ENCODE measurements at regions not wholly inside any gene's neighbourhood (a gene's known extent, or its start where the extent isn't known, plus 50 kb on each side); places are given as distances from the start of the nearest gene placed in this dataset.

DNA sequence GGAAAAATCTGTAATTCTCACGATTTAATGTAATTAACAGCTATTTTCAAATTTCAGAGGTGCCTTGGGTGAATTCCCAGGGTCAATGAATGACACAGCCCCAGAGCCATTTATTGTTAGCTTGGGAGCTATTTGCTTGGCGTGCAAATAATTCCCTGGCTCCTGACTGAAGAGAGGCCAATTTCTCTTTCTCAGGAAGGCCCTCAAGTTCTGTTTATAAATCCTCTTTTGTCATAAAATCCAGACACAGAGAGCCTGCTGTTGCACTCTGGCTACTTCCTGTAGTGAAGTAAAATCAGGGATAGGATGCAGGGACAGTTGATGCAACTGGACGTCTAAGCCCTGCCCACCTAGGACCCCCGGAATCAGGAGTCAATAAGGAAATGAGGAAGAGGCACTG is 154.3 kb downstream of the TMX1 start:
- no peak for DNase-seq (ENCODE audit: low spot score)
- in situ Hi-C loops (cut with MboI; ENCODE audit: low pct_unique_long_range_greater_than_20kb, low sequenced_read_pairs, unreplicated experiment): no loop called here
- TF ChIP-seq, protein P1, sequence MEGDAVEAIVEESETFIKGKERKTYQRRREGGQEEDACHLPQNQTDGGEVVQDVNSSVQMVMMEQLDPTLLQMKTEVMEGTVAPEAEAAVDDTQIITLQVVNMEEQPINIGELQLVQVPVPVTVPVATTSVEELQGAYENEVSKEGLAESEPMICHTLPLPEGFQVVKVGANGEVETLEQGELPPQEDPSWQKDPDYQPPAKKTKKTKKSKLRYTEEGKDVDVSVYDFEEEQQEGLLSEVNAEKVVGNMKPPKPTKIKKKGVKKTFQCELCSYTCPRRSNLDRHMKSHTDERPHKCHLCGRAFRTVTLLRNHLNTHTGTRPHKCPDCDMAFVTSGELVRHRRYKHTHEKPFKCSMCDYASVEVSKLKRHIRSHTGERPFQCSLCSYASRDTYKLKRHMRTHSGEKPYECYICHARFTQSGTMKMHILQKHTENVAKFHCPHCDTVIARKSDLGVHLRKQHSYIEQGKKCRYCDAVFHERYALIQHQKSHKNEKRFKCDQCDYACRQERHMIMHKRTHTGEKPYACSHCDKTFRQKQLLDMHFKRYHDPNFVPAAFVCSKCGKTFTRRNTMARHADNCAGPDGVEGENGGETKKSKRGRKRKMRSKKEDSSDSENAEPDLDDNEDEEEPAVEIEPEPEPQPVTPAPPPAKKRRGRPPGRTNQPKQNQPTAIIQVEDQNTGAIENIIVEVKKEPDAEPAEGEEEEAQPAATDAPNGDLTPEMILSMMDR (IDR thresholded peaks at IDR 0.05; ENCODE audit: extremely low read depth, insufficient read depth, missing control alignments): no peak

DNA sequence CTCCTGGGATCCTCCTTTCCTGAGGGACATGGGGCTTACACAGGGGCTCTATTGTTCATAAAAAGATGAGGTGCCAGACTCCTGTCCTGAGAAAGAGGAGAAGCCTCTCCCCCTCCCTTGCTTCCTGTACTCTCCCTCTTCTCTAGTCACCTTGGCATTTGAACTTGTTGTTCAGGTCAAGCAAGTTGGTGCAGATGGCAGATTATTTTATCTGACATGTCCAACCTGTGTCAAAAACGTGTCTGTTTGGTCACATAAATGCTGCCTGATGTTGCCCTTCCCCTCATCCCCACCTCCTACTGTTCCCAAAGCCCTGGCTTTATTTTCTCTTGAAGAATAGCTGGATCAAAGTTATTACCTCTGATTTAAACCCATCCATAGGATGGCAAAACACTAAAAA is 154.8 kb downstream of the TMX1 start:
- TF ChIP-seq, protein P1 (IDR thresholded peaks at IDR 0.05; ENCODE audit: extremely low read depth, insufficient read depth, missing control alignments): no peak
- in situ Hi-C loops (cut with MboI; ENCODE audit: low pct_unique_long_range_greater_than_20kb, low sequenced_read_pairs, unreplicated experiment): no loop called here
- DNase-seq (ENCODE audit: low spot score): no peak

DNA sequence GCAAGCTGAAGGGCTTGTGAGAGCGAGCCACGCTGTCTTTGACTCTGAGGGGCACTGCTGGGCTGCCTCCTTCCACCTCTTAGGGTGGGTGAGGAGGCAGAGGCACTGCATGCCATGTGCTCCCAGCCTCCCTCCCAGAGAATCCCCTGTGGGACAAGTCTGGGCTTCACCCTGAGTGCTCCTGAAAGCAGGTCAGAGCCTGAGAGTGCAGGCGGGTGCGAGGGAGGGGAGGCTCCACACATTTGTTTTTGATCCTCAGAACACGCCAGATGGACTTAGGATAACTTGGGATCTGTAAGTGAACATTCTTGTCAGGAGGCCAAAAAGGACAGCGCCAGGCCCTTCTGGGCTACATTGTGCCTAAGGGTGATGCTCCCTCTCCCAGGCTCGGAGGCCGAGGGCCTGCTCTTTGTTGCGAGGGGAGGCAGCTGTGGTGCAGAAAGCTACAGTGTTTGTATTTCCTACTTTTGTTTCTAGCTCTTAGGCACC is 155.4 kb downstream of the TMX1 start:
- DNase-seq (ENCODE audit: low spot score): no peak

DNA sequence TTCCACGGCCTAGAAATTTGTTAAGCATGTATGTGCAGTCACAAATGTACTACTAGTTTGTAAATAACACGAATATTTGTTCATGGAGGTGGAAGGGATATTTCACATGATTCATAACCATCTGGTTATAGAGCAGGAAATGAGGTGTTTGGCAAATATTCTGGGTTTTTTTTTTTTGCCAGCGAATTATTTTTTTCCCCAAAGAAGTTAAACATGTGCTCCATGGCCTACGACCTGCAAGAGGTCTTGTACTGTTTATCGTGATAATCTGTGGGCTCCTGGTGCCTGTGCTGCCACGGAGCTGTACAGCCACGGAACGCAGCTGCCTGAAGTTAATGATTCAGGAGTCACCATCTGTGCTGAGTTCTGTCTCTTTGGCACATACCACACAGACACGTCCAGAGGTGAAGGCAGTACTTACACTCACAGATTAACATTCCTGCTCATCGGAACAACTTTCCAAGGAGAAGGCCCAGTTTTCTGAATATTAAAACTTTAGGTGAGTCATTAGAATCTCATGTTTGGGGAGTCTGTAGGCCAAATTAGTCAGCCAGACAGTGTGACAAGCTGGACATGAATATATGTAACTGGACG is 156.3 kb downstream of the TMX1 start:
- in situ Hi-C loops (cut with MboI; ENCODE audit: low pct_unique_long_range_greater_than_20kb, low sequenced_read_pairs, unreplicated experiment): no loop called here
- TF ChIP-seq, protein P1 (IDR thresholded peaks at IDR 0.05; ENCODE audit: extremely low read depth, insufficient read depth, missing control alignments): no peak
- DNase-seq (ENCODE audit: low spot score): no peak

More for the DNA sequence above, 155.4 kb downstream of the TMX1 start:
- in situ Hi-C loops (cut with MboI; ENCODE audit: low pct_unique_long_range_greater_than_20kb, low sequenced_read_pairs, unreplicated experiment): no loop called here
- TF ChIP-seq, protein P1 (IDR thresholded peaks at IDR 0.05; ENCODE audit: extremely low read depth, insufficient read depth, missing control alignments): no peak

DNA sequence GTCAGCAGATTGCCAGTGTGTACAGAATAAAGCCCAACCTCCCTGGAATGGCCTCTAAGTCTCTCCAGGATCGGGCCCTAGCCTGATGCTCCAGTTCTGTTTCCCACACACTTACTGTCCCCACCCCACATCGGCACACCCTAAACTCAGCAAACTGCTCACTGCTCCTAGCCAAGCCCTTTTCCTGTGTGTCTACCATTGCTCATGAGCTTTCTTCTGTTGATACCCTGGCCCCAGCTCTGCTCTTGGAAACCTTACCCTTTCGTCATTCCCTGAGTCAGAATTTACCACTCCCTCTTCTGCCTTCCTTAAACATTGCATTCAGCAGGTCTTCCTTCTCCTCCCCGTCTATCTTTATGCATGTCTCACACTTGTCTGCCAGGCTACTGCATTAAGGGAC is 158.9 kb downstream of the TMX1 start:
- TF ChIP-seq, protein P1 (IDR thresholded peaks at IDR 0.05; ENCODE audit: extremely low read depth, insufficient read depth, missing control alignments): no peak
- no peak for DNase-seq (ENCODE audit: low spot score)
- in situ Hi-C loops (cut with MboI; ENCODE audit: low pct_unique_long_range_greater_than_20kb, low sequenced_read_pairs, unreplicated experiment): no loop called here

DNA sequence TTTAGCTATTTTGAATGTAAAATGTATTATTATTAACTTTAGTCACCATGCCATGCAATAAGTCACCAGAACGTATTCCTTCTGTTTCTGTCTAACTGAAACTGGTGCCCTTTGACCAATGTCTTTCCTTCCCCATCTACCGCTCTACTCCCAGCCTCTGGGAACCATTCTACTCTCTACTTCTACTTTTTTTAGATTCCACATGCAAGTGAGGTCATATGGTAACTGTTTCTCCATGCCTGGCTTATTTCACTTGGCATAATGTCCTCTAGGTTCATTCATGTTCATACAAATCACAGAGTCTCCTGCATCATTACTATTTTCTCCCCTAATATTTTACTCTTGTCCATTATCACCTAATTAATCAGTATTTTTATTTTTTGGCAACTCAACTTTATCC is 160.1 kb downstream of the TMX1 start:
- TF ChIP-seq, protein P1 (IDR thresholded peaks at IDR 0.05; ENCODE audit: extremely low read depth, insufficient read depth, missing control alignments): no peak
- no peak for DNase-seq (ENCODE audit: low spot score)
- in situ Hi-C loops (cut with MboI; ENCODE audit: low pct_unique_long_range_greater_than_20kb, low sequenced_read_pairs, unreplicated experiment): no loop called here

All from GM13977 (cell line).